ENCODE measurements at regions not wholly inside any gene's neighbourhood (a gene's known extent, or its start where the extent isn't known, plus 50 kb on each side); places are given as distances from the start of the nearest gene placed in this dataset.

DNA sequence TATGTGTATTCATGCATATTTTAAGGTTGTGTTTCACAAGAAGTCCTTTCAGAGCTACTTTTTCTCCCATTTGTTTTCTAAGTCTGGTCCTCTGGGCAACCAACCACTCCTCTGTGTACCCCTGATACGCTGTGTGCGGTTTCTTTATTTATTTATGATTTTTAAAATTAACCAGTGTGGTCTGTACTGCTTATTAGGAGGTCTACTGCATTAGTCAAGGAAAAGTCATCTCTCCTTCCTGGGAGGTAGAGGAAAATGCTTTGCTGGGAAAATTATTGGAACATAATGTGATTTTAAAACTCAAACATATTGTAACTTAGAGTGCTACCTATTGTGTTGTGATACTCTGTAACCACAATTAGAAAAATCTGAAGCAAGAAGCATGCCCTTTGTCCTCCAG, 1404.3 kb downstream of the SUCLG1 start:
- no peak for TF ChIP-seq CTCF (IDR thresholded peaks at IDR 0.05)
- no peak for TF ChIP-seq POLR2A (IDR thresholded peaks at IDR 0.05)

All from heart left ventricle (tissue), 13 donors.